Neural progenitor cell (in vitro differentiated cells): ENCODE measurements at regions not wholly inside any gene's neighbourhood (a gene's known extent, or its start where the extent isn't known, plus 50 kb on each side); places are given as distances from the start of the nearest gene placed in this dataset.

Experiments used
- DNase-seq: peaks from one replicate; pipeline ENCODE4 v3.0.0-alpha.2; 2016; ENCODE audit warnings: low spot score
- H2AFZ ChIP-seq: fragments of 200-600 bp; sonication (generic); replicated peaks from 2 replicates; pipeline ENCODE4 v1.6.1; 2016; ENCODE audit warnings: antibody characterized with exemption
- H3F3A ChIP-seq: fragments of 200-600 bp; sonication (generic); 2 replicates; pipeline ENCODE4 v1.6.1; 2016; ENCODE audit warnings: antibody characterized with exemption, low read depth
- H3K27ac ChIP-seq: fragments of 200-600 bp; sonication (generic); 2 replicates; pipeline ENCODE4 v1.5.1; 2016; ENCODE audit warnings: mild to moderate bottlenecking
- H3K27me3 ChIP-seq: fragments of 200-600 bp; sonication (generic); 2 replicates; pipeline ENCODE4 v1.6.1; 2016; ENCODE audit warnings: mild to moderate bottlenecking, moderate library complexity
- H3K36me3 ChIP-seq: fragments of 200-600 bp; sonication (generic); 2 replicates; pipeline ENCODE4 v1.5.1; 2016
- H3K4me1 ChIP-seq: fragments of 200-600 bp; sonication (generic); 2 replicates; pipeline ENCODE4 v1.6.1; 2016; ENCODE audit warnings: mixed run types
- H3K4me2 ChIP-seq: fragments of 200-600 bp; sonication (generic); 2 replicates; pipeline ENCODE4 v1.6.1; 2016
- H3K4me3 ChIP-seq: fragments of 200-600 bp; sonication (generic); 2 replicates; pipeline ENCODE4 v1.5.1; 2016
- H3K79me2 ChIP-seq: fragments of 200-600 bp; sonication (generic); 2 replicates; pipeline ENCODE4 v1.6.1; 2016; ENCODE audit warnings: low read depth
- H3K9ac ChIP-seq: fragments of 200-600 bp; sonication (generic); 2 replicates; pipeline ENCODE4 v1.6.1; 2016
- H3K9me3 ChIP-seq: fragments of 200-600 bp; sonication (generic); 2 replicates; pipeline ENCODE4 v1.5.1; 2016; ENCODE audit warnings: low read depth
- H4K20me1 ChIP-seq: fragments of 200-600 bp; sonication (generic); 2 replicates; pipeline ENCODE4 v1.6.1; 2016; ENCODE audit warnings: low read depth
- H3K27ac Mint-ChIP-seq: 3 replicates; pipeline ENCODE4 v1.8.0; 2021; ENCODE audit warnings: mixed read lengths
- H3K27me3 Mint-ChIP-seq: 2 replicates; pipeline ENCODE4 v1.8.0; 2022; ENCODE audit warnings: low read depth, mild to moderate bottlenecking, inconsistent platforms, moderate library complexity, mixed read lengths; ENCODE audit not compliant: insufficient read depth
- H3K36me3 Mint-ChIP-seq: 3 replicates; pipeline ENCODE4 v1.8.0; 2021; ENCODE audit warnings: mixed read lengths
- H3K4me1 Mint-ChIP-seq: 3 replicates; pipeline ENCODE4 v1.8.0; 2021; ENCODE audit warnings: mixed read lengths
- H3K4me3 Mint-ChIP-seq: 3 replicates; pipeline ENCODE4 v1.8.0; 2021; ENCODE audit warnings: mild to moderate bottlenecking, moderate library complexity, mixed read lengths
- H3K9me3 Mint-ChIP-seq: 3 replicates; pipeline ENCODE4 v1.8.0; 2020; ENCODE audit warnings: mixed read lengths
- CTCF ChIP-seq: fragments of 200-600 bp; sonication (generic); IDR thresholded peaks from 2 replicates; pipeline ENCODE4 v1.5.1; 2017; ENCODE audit warnings: antibody characterized with exemption, mild to moderate bottlenecking
- EZH2 ChIP-seq: fragments of 200-600 bp; sonication (generic); IDR thresholded peaks from 2 replicates; pipeline ENCODE4 v1.6.1; 2017; ENCODE audit warnings: antibody characterized with exemption, mild to moderate bottlenecking, moderate library complexity
- EZH2phosphoT487 ChIP-seq: fragments of 200-600 bp; sonication (generic); IDR thresholded peaks from 2 replicates; pipeline ENCODE4 v1.6.1; 2017; ENCODE audit warnings: antibody characterized with exemption

GRCh38 chr5:91443023-91443422 is 59.9 kb upstream of the ARRDC3 start:
- Histone ChIP-seq H3K27me3 (no peaks in the 10 kb centered on the region), H3K79me2 (no peaks in the 10 kb centered on the region), H3K4me3 (no peak overlapping the region), H2AFZ (no peak overlapping the region), H3K4me1 (no peaks in the 10 kb centered on the region), H3K36me3 (no peaks in the 10 kb centered on the region), H3K9me3 (no peaks in the 10 kb centered on the region), H3K4me2 (no peak overlapping the region), H4K20me1 (no peaks in the 10 kb centered on the region), H3F3A (no peaks in the 10 kb centered on the region), H3K27ac (no peak overlapping the region), H3K9ac (no peak overlapping the region)
- H3K36me3 Mint-ChIP-seq: no peaks in the 10 kb centered on the region
- no peaks in the 10 kb centered on the region for H3K4me1 Mint-ChIP-seq
- DNase-seq: no peak
- no peak for TF ChIP-seq CTCF
- no peak for TF ChIP-seq EZH2phosphoT487
- TF ChIP-seq EZH2: no peak
- H3K27ac Mint-ChIP-seq: no peak overlapping the region
- H3K9me3 Mint-ChIP-seq: no peaks in the 10 kb centered on the region
- no peaks in the 10 kb centered on the region for H3K27me3 Mint-ChIP-seq
- H3K4me3 Mint-ChIP-seq: no peak overlapping the region

- TF ChIP-seq EZH2: no peak
- TF ChIP-seq EZH2phosphoT487: no peak
- no peak for TF ChIP-seq CTCF
- Histone ChIP-seq H3K27me3 (no peaks in the 10 kb centered on the region), H3K4me2 (no peak overlapping the region), H3K27ac (no peak overlapping the region), H2AFZ (no peak overlapping the region), H4K20me1 (no peaks in the 10 kb centered on the region), H3K4me1 (no peaks in the 10 kb centered on the region), H3K79me2 (no peaks in the 10 kb centered on the region), H3K4me3 (no peak overlapping the region), H3K36me3 (no peaks in the 10 kb centered on the region), H3F3A (no peaks in the 10 kb centered on the region), H3K9ac (no peak overlapping the region), H3K9me3 (no peaks in the 10 kb centered on the region)
- H3K4me1 Mint-ChIP-seq: no peaks in the 10 kb centered on the region
- no peaks in the 10 kb centered on the region for H3K27me3 Mint-ChIP-seq
- H3K27ac Mint-ChIP-seq: no peak overlapping the region
- no peak overlapping the region for H3K4me3 Mint-ChIP-seq
- no peak for DNase-seq
- no peaks in the 10 kb centered on the region for H3K9me3 Mint-ChIP-seq
- no peaks in the 10 kb centered on the region for H3K36me3 Mint-ChIP-seq
Observed at GRCh38 chr5:91441082-91441481, 58.0 kb upstream of the ARRDC3 start.

- Histone ChIP-seq H3K9me3 (no peaks in the 10 kb centered on the region), H2AFZ (no peak overlapping the region), H3K4me1 (no peaks in the 10 kb centered on the region), H3K4me3 (no peak overlapping the region), H3K79me2 (no peaks in the 10 kb centered on the region), H3K4me2 (no peak overlapping the region), H4K20me1 (no peaks in the 10 kb centered on the region), H3K27ac (no peak overlapping the region), H3K36me3 (no peaks in the 10 kb centered on the region), H3K9ac (no peak overlapping the region), H3K27me3 (no peaks in the 10 kb centered on the region), H3F3A (no peaks in the 10 kb centered on the region)
- no peak overlapping the region for H3K4me3 Mint-ChIP-seq
- no peaks in the 10 kb centered on the region for H3K4me1 Mint-ChIP-seq
- H3K36me3 Mint-ChIP-seq: no peaks in the 10 kb centered on the region
- H3K27ac Mint-ChIP-seq: no peak overlapping the region
- peak; percentile 3 for DNase-seq
- H3K9me3 Mint-ChIP-seq: no peaks in the 10 kb centered on the region
- TF ChIP-seq EZH2phosphoT487 (no peak), EZH2 (no peak), CTCF (peak; percentile 18)
- H3K27me3 Mint-ChIP-seq: no peaks in the 10 kb centered on the region
Observed at GRCh38 chr5:91438871-91439270, 55.8 kb upstream of the ARRDC3 start.

- Histone ChIP-seq H3K9ac (no peak overlapping the region), H2AFZ (no peak overlapping the region), H3K4me1 (no peaks in the 10 kb centered on the region), H3K9me3 (no peaks in the 10 kb centered on the region), H3F3A (no peaks in the 10 kb centered on the region), H3K4me3 (no peak overlapping the region), H3K36me3 (no peaks in the 10 kb centered on the region), H4K20me1 (no peaks in the 10 kb centered on the region), H3K27me3 (no peaks in the 10 kb centered on the region), H3K27ac (no peak overlapping the region), H3K4me2 (no peak overlapping the region), H3K79me2 (no peaks in the 10 kb centered on the region)
- Mint-ChIP-seq H3K27me3 (no peaks in the 10 kb centered on the region), H3K4me3 (no peak overlapping the region), H3K27ac (no peak overlapping the region), H3K36me3 (no peaks in the 10 kb centered on the region), H3K4me1 (no peaks in the 10 kb centered on the region), H3K9me3 (no peaks in the 10 kb centered on the region)
- TF ChIP-seq EZH2phosphoT487 (no peak), EZH2 (no peak), CTCF (no peak)
- no peak for DNase-seq
Observed at GRCh38 chr5:91436241-91436640, 53.1 kb upstream of the ARRDC3 start.
